Gastrocnemius medialis (tissue), 4 donors: ENCODE measurements at regions not wholly inside any gene's neighbourhood (a gene's known extent, or its start where the extent isn't known, plus 50 kb on each side); places are given as distances from the start of the nearest gene placed in this dataset.

Source experiments
- ATAC-seq, 2 donors: fragments of 150-250 bp; one replicate each; pipeline ENCODE4 v1.9.1; 2016
- DNase-seq, 2 donors: peaks; one replicate each; pipeline ENCODE4 v3.0.0-alpha.2; 2019
- H3K27ac ChIP-seq, 4 donors: fragments of 200-600 bp; sonication (generic); 1 replicate in 1 of 4; 2 replicates in 3 of 4; pipeline ENCODE4 v1.5.1; 2016 to 2018; ENCODE audit warnings: mild to moderate bottlenecking in 2 of 4, moderate library complexity in 1 of 4
- H3K27me3 ChIP-seq, 3 donors: fragments of 200-600 bp; sonication (generic) in 2 of 3; 1 replicate in 1 of 3; 2 replicates in 2 of 3; pipeline versions ENCODE4 v1.5.1 to v1.6.0; 2016 to 2019; ENCODE audit warnings: mild to moderate bottlenecking in 1 of 3, moderate library complexity in 1 of 3
- H3K36me3 ChIP-seq, 2 donors: fragments of 200-600 bp; sonication (generic) in 1 of 2; one replicate each; pipeline ENCODE4 v1.5.1; 2017 to 2018
- H3K4me1 ChIP-seq, 2 donors: fragments of 200-600 bp; sonication (generic) in 1 of 2; one replicate each; pipeline ENCODE4 v1.5.1; 2016 to 2017; ENCODE audit warnings: mild to moderate bottlenecking in 2 of 2
- H3K4me3 ChIP-seq, 4 donors: fragments of 200-600 bp; sonication (generic) in 3 of 4; 1 replicate in 1 of 4; 2 replicates in 3 of 4; pipeline ENCODE4 v1.5.1; 2016 to 2019; ENCODE audit warnings: mild to moderate bottlenecking in 2 of 4
- H3K9me3 ChIP-seq, 3 donors: fragments of 200-600 bp; sonication (generic) in 2 of 3; 1 replicate in 1 of 3; 2 replicates in 2 of 3; pipeline ENCODE4 v1.5.1; 2016 to 2019
- CTCF ChIP-seq, 5 experiments: fragments of 450-650 bp in 3 of 5; fragments of 200-600 bp in 2 of 5; sonication (generic) in 2 of 5; IDR thresholded peaks in 4 of 5; conservative IDR thresholded peaks in 1 of 5; 1 replicate in 4 of 5; 2 replicates in 1 of 5; pipeline ENCODE4 v1.5.1; 2016 to 2019; ENCODE audit warnings: antibody characterized with exemption in 5 of 5, mild to moderate bottlenecking in 3 of 5, moderate library complexity in 3 of 5
- POLR2A ChIP-seq, 2 donors: fragments of 450-650 bp; IDR thresholded peaks; one replicate each; pipeline ENCODE4 v1.6.1; 2017; ENCODE audit warnings: antibody characterized with exemption in 2 of 2, mild to moderate bottlenecking in 2 of 2, moderate library complexity in 2 of 2
- in situ Hi-C, 4 donors: fragments of 200-750 bp; cut with MboI; loops; one replicate each; pipeline versions ENCODE4 v1.15.0 to v1.8.0; 2017; ENCODE audit warnings: low sequenced_read_pairs in 4 of 4
- intact Hi-C: fragments of 100-400 bp; cut with DNase I; formaldehyde crosslinking; loops from one replicate; pipeline ENCODE4 v1.15.1; 2023; ENCODE audit warnings: low total_unique reads

DNA sequence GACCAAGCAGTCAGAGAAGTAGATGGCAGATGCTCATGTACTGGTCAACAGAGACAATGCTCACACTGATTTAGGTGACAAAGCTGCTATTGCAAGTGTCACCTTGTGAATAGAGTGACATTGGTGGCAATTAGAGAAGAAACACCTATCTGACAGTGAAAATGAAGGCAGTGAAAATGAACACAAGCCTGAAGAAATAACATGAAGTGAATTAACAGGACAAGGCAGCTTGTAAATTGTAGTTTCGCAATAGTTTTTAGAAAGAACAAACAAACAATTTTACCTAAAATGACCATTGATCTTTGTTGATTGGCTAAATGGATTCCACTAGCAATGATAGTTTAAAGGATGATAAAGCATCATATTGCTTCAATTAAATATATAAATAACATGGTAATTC, 1389.5 kb downstream of the PLA2G4A start:
- DNase-seq (no peak), ATAC-seq (no peak)
- H3K27ac ChIP-seq, result no peak overlapping the region
- H3K27me3 ChIP-seq, result no peaks in the 10 kb centered on the region
- no peak overlapping the region for H3K4me3 ChIP-seq
- in situ Hi-C loops (no loop called here), intact Hi-C loops (no loop called here)
- no peaks in the 10 kb centered on the region for H3K36me3 ChIP-seq
- no peaks in the 10 kb centered on the region for H3K4me1 ChIP-seq
- no peaks in the 10 kb centered on the region for H3K9me3 ChIP-seq
- no peak for TF ChIP-seq POLR2A (IDR thresholded peaks at IDR 0.05)
- TF ChIP-seq CTCF (IDR thresholded peaks at IDR 0.05 in 4 of 5, conservative IDR thresholded peaks at IDR 0.05 in 1 of 5), result no peak

GRCh38 chr1:188220051-188220450, 1391.3 kb downstream of the PLA2G4A start:
- no peaks in the 10 kb centered on the region for H3K36me3 ChIP-seq
- TF ChIP-seq CTCF (IDR thresholded peaks at IDR 0.05 in 4 of 5, conservative IDR thresholded peaks at IDR 0.05 in 1 of 5), result no peak
- TF ChIP-seq POLR2A (IDR thresholded peaks at IDR 0.05), result no peak
- no peak overlapping the region for H3K27ac ChIP-seq
- intact Hi-C loops (no loop called here), in situ Hi-C loops (no loop called here)
- ATAC-seq (no peak), DNase-seq (no peak)
- H3K4me3 ChIP-seq, result no peak overlapping the region
- H3K27me3 ChIP-seq, result no peaks in the 10 kb centered on the region
- H3K9me3 ChIP-seq, result no peaks in the 10 kb centered on the region
- H3K4me1 ChIP-seq, result no peaks in the 10 kb centered on the region

- H3K27ac ChIP-seq, result no peak overlapping the region
- no peaks in the 10 kb centered on the region for H3K9me3 ChIP-seq
- no peaks in the 10 kb centered on the region for H3K27me3 ChIP-seq
- no peak for DNase-seq
- no peak for ATAC-seq
- no peak for TF ChIP-seq POLR2A (IDR thresholded peaks at IDR 0.05)
- no peak for TF ChIP-seq CTCF (IDR thresholded peaks at IDR 0.05 in 4 of 5, conservative IDR thresholded peaks at IDR 0.05 in 1 of 5)
- H3K4me3 ChIP-seq, result no peak overlapping the region
- H3K4me1 ChIP-seq, result no peaks in the 10 kb centered on the region
- H3K36me3 ChIP-seq, result no peaks in the 10 kb centered on the region
- in situ Hi-C loops (no loop called here), intact Hi-C loops (no loop called here)
Measured at GRCh38 chr1:188224263-188224662, 1395.5 kb downstream of the PLA2G4A start.

DNA sequence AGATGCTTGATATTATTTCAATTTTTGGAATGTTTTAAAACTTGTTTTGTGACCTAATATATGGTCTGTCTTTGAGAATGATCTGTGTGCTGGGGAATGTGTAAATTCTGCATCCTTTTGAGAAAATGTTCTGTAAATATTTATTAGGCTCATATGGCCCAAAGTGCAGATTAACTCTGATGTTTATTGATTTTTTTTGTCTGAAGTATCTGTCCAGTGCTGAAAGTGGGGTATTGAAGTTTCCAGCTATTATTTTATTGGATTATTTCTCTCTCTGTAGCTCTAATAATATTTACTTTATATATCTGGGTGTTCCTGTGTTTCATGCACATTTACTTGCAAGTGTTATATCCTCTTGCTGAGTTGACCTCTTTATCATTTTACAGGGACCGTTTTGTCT, 1397.2 kb downstream of the PLA2G4A start:
- Histone ChIP-seq H3K4me1 (no peaks in the 10 kb centered on the region), H3K36me3 (no peaks in the 10 kb centered on the region), H3K27ac (no peak overlapping the region), H3K9me3 (no peaks in the 10 kb centered on the region), H3K27me3 (no peaks in the 10 kb centered on the region), H3K4me3 (no peak overlapping the region)
- no peak for TF ChIP-seq POLR2A (IDR thresholded peaks at IDR 0.05)
- TF ChIP-seq CTCF (IDR thresholded peaks at IDR 0.05 in 4 of 5, conservative IDR thresholded peaks at IDR 0.05 in 1 of 5), result no peak
- no peak for DNase-seq
- no peak for ATAC-seq
- in situ Hi-C loops (no loop called here), intact Hi-C loops (no loop called here)

- DNase-seq, result no peak
- Histone ChIP-seq H3K27me3 (no peaks in the 10 kb centered on the region), H3K36me3 (no peaks in the 10 kb centered on the region), H3K9me3 (no peaks in the 10 kb centered on the region), H3K4me3 (no peak overlapping the region), H3K27ac (no peak overlapping the region), H3K4me1 (no peaks in the 10 kb centered on the region)
- ATAC-seq, result no peak
- TF ChIP-seq POLR2A (IDR thresholded peaks at IDR 0.05) (no peak), CTCF (IDR thresholded peaks at IDR 0.05 in 4 of 5, conservative IDR thresholded peaks at IDR 0.05 in 1 of 5) (no peak)
- intact Hi-C loops (no loop called here), in situ Hi-C loops (no loop called here)
Measured at GRCh38 chr1:188228623-188229022, 1399.9 kb downstream of the PLA2G4A start.
